GM12878 (cell line): ENCODE measurements at regions not wholly inside any gene's neighbourhood (a gene's known extent, or its start where the extent isn't known, plus 50 kb on each side); places are given as distances from the start of the nearest gene placed in this dataset.

Experiments
- CEBPB ChIP-seq, 2 experiments: fragments of 150-350 bp in 1 of 2; IDR thresholded peaks; 2 replicates each; pipeline ENCODE4 v1.6.1; 2012 to 2014; ENCODE audit warnings: low read depth in 2 of 2, low read length in 2 of 2, borderline replicate concordance in 1 of 2, inconsistent platforms in 1 of 2
- CTCF ChIP-seq, 3 experiments: IDR thresholded peaks in 2 of 3; conservative IDR thresholded peaks in 1 of 3; 2 replicates each; pipeline ENCODE4 v1.5.1; 2011; ENCODE audit warnings: low read depth in 3 of 3, low read length in 3 of 3, mild to moderate bottlenecking in 3 of 3, control low read depth in 2 of 3, moderate library complexity in 2 of 3, inconsistent platforms in 1 of 3, mixed read lengths in 1 of 3; ENCODE audit not compliant: control insufficient read depth in 2 of 3, insufficient read depth in 1 of 3; ENCODE audit errors: extremely low read depth in 1 of 3
- E2F4 ChIP-seq: IDR thresholded peaks from 2 replicates; pipeline ENCODE4 v1.6.1; 2012; ENCODE audit warnings: low read depth, low read length, improper control_type of control experiment
- RAD21 ChIP-seq: IDR thresholded peaks from 2 replicates; pipeline ENCODE4 v1.6.1; 2011; ENCODE audit warnings: mild to moderate bottlenecking, low read depth, low read length, moderate library complexity; ENCODE audit not compliant: insufficient read depth
- SIX5 ChIP-seq: IDR thresholded peaks from 2 replicates; pipeline ENCODE4 v1.6.1; 2011; ENCODE audit warnings: mild to moderate bottlenecking, low read depth, low read length, moderate library complexity; ENCODE audit not compliant: severe bottlenecking
- USF2 ChIP-seq: IDR thresholded peaks from 2 replicates; pipeline ENCODE4 v1.6.1; 2011; ENCODE audit warnings: low read depth, low read length, improper control_type of control experiment, borderline replicate concordance
- YY1 ChIP-seq: IDR thresholded peaks from 2 replicates; pipeline ENCODE4 v1.6.1; 2011; ENCODE audit warnings: low read depth, mild to moderate bottlenecking, low read length

- no peak for TF ChIP-seq USF2
- TF ChIP-seq CEBPB (IDR thresholded peaks at IDR 0.05; ENCODE audit: borderline replicate concordance in 1 of 2, low read depth in 2 of 2, low read length in 2 of 2) = no peak
- no peak for TF ChIP-seq CTCF (IDR thresholded peaks at IDR 0.05 in 2 of 3, conservative IDR thresholded peaks at IDR 0.05 in 1 of 3; ENCODE audit: control insufficient read depth in 2 of 3, extremely low read depth in 1 of 3, insufficient read depth in 1 of 3, low read depth in 3 of 3, low read length in 3 of 3)
- TF ChIP-seq RAD21 = no peak
- TF ChIP-seq E2F4 = no peak
- TF ChIP-seq YY1 = no peak
- no peak for TF ChIP-seq SIX5
These were observed 66.4 kb upstream of the MMADHC start for GRCh38 chr2:149653831-149654445.
